ENCODE measurements at regions not wholly inside any gene's neighbourhood (a gene's known extent, or its start where the extent isn't known, plus 50 kb on each side); places are given as distances from the start of the nearest gene placed in this dataset.

GRCh38 chr6:167569879-167570278 lies 245.0 kb downstream of the TTLL2 start:
- intact Hi-C loops (cut with micrococcal nuclease), result no loop called here
- Histone ChIP-seq H3K79me2 (ENCODE audit: insufficient read depth, low read length) (no peaks in the 10 kb centered on the region), H3K4me1 (ENCODE audit: control insufficient read depth in 1 of 2, insufficient read depth in 2 of 2, low read length in 2 of 2) (peaks cover 0 to 7% of the 10 kb centered on the region in 2 experiments; a peak in 1 of 4 replicates), H3K36me3 (ENCODE audit: control insufficient read depth in 1 of 2, insufficient read depth in 2 of 2, low read length in 2 of 2) (no peaks in the 10 kb centered on the region), H3K9ac (ENCODE audit: low read length) (no peak overlapping the region), H3K27me3 (ENCODE audit: insufficient read depth, low read length) (no peaks in the 10 kb centered on the region), H3K4me2 (ENCODE audit: low read length) (no peak overlapping the region), H3K9me2 (ENCODE audit: insufficient read depth) (no peaks in the 10 kb centered on the region), H4K20me1 (ENCODE audit: insufficient read depth) (no peaks in the 10 kb centered on the region), H3K9me3 (ENCODE audit: control insufficient read depth in 1 of 2, insufficient read depth in 1 of 2, low read depth in 1 of 2, low read length in 2 of 2) (no peaks in the 10 kb centered on the region), H3K27ac (ENCODE audit: low read depth, low read length) (no peak overlapping the region), H3K4me3 (replicated peaks in 1 of 2; ENCODE audit: low read depth in 1 of 2, low read length in 2 of 2) (no peak overlapping the region), H2AFZ (ENCODE audit: low read depth, low read length, poor library complexity, severe bottlenecking) (no peak overlapping the region)
- TF ChIP-seq CEBPB (IDR thresholded peaks at IDR 0.05; ENCODE audit: low read depth) (no peak), CTCF (IDR thresholded peaks at IDR 0.05 in 2 of 3, conservative IDR thresholded peaks at IDR 0.05 in 1 of 3; ENCODE audit: borderline replicate concordance in 1 of 3, insufficient read depth in 1 of 3, low read depth in 2 of 3, low read length in 2 of 3) (no peak), SIN3A (IDR thresholded peaks at IDR 0.05; ENCODE audit: low read depth) (no peak), JUND (IDR thresholded peaks at IDR 0.05) (no peak), MAX (IDR thresholded peaks at IDR 0.05) (no peak), REST (IDR thresholded peaks at IDR 0.05; ENCODE audit: low read depth) (no peak), FOSL1 (IDR thresholded peaks at IDR 0.05; ENCODE audit: low read depth) (no peak), ELF1 (IDR thresholded peaks at IDR 0.05; ENCODE audit: borderline replicate concordance, low read depth) (no peak), POLR2A (IDR thresholded peaks at IDR 0.05; ENCODE audit: borderline replicate concordance, extremely low read depth, insufficient read depth, insufficient read length) (no peak)
- DNase-seq (ENCODE audit: low read depth, low spot score) (no peak), ATAC-seq (no peak)
- ChIA-PET CTCF (no interaction called here), RAD21 (ENCODE audit: low non-redundant PET in 1 of 2, low total read pairs in 2 of 2, uncharacterized antibody in 2 of 2, unreplicated experiment in 2 of 2) (no interaction called here), POLR2A (no interaction called here)
- no TSS peak for BruUV-seq (replicated peaks)

Data from HCT116 (cell line).